NCI-H1417 (cell line): ENCODE measurements at regions not wholly inside any gene's neighbourhood (a gene's known extent, or its start where the extent isn't known, plus 50 kb on each side); places are given as distances from the start of the nearest gene placed in this dataset.

Experiments used
- DNase-seq, 3 experiments: peaks; one replicate each; lab custom pipeline; 2025; lab: John Stamatoyannopoulos, UW

DNA sequence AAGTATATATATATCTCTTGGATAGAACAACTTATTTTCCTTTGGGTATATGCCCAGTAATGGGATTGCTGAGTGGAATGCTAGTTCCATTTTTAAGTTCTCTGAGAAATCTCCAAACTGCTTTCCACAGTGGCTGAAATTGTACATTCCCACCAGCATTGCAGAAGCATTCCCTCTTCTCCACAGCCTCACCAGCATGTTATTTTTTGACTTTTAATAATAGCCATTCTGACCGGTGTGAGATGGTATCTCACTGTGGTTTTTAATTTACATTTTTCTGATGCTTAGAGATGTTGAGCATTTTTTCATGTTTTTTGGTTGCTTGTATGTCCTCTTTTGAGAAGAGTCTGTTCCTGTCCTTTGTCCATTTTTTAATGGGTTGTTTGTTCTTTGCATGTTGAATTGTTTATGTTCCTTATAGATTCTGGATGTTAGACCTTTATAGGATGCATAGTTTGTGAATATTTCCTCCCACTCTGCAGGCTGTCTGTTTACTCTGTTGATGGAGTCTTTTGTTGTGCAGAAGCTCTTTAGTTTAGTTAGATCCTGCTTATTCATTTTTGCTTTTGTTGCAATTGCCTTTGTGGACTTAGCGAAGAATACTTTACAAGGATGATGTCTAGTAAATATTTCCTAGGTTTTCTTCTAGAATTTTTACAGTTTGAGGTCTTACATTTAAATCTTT lies 82.7 kb upstream of the NR2F2 start:
- no peak for DNase-seq

DNA sequence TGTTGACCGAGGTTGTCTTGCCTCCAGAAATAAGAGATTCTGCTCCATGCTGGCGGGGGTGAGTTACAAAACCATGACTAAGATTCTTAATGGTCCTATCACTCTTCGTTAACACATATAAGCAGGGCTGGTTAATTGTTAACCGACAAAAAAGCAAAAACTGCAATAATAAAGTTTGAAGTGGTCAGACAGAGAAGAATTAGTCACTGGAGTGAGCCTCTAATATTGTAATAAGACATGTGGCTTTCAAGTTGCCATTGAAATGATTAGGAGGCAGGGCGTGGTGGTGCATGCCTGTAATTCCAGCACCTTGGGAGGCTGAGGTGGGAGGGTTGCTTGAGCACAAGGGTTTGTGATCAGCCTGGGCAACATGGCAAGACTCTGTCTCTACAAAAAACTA lies 78.4 kb upstream of the NR2F2 start:
- no peak for DNase-seq

DNA sequence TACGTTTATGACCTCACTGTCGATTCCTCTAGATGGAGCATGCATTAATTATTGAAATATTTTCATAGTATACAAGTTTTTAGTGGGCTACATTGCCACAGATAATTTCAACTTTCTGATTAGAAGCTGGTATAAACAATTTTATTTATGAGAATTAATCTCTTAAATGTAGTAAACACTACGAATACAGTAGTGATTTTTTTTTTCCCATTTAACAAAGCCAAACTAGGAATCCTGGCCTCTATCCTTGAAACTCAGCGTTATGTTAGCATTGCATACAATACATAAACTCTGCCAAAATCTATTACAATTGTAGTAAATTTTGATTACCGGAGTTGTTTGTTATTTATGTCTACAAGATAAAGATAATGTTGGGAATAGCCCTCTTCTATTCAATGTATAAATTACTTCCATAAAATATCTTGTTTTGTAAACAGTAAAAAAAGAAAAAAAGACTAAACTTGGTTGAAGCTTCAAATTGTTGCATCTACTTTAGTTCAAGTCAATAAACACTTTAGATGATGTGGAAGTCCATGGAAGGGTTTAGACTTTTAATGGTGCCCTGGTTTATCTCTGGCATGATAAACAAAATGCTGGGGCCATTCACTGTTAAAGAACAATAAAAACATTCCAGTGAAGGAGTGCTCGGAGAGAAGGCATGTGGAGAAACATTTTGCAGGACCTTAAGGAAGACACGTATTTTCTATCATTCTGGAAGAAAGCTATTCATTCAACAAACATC lies 77.3 kb upstream of the NR2F2 start:
- no peak for DNase-seq

DNA sequence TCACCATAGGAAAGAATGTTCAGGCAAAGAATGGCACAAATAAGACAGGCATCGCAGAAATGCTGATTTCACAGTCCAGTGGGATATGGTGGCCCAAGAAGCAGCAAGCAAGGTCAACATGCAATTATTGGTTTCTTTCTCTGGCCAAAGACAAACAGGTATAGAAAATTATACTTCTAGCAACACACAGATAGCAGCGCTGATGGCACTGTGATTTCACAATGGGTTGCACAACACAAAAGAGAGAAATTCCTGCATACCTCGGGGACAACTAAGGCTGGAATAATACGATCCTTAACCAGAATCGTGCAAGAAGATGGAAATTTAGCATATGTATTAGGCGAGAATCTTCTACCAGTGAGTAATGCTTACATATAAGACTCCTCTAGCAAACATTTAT lies 76.3 kb upstream of the NR2F2 start:
- DNase-seq, result no peak

DNA sequence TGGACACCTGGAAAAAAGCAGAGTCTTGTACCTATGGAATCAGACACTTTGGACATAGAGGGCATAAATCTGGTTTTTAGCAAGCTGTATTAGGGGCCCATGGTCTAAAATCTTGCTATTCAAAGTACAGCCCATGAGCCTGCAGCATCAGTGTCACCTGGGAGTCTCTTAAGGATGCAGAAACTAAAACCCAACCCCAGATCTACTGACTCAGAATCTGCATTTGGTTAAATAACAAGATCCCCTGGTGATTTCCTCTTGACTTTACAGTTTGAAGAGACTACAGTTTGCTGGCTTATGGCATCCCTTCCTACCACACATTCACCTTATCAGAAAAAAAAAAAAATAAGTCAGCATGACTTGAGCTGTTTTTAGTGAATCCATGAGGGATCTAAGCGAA lies 74.9 kb upstream of the NR2F2 start:
- no peak for DNase-seq

DNA sequence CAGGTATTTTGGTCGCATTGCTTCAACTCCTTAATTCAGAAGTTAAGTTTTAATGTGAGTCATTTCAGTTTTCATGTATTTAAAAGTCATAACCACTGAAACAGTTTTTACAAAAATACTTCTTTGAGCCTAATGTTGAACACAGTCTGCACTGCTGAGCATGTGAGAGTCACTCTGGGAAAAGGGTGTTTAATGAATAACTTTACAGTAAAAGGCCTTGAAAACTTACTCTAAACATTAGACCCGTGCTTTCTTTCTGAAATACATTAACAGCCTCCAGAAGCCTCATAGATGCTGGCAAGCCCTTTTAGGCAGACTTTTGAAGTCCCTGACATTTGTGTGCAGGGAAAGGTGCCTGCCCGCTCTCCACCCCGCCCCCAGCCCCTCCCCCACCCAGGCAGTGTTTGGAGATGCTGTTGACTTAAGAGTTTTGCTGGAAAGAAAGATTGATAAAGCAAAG lies 68.9 kb upstream of the NR2F2 start:
- DNase-seq, result no peak

DNA sequence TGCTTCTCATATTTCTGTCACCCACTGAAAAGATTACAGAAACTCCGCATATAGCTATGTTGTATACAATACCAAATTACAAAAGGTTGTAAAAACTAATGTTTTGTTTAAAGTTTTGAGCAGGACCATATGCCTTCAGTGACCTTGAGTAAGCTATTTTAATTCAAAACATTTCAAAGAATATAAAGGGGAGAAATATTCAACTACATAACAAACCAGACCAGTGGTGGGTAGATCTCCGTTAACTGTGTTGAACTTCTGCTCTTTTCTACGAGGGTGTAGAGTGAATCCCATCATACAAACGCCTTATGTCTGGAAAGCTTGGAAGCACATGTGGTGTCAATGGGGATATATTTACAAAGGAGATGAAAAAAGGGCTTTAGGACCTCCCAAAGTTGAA lies 68.4 kb upstream of the NR2F2 start:
- DNase-seq, result no peak

DNA sequence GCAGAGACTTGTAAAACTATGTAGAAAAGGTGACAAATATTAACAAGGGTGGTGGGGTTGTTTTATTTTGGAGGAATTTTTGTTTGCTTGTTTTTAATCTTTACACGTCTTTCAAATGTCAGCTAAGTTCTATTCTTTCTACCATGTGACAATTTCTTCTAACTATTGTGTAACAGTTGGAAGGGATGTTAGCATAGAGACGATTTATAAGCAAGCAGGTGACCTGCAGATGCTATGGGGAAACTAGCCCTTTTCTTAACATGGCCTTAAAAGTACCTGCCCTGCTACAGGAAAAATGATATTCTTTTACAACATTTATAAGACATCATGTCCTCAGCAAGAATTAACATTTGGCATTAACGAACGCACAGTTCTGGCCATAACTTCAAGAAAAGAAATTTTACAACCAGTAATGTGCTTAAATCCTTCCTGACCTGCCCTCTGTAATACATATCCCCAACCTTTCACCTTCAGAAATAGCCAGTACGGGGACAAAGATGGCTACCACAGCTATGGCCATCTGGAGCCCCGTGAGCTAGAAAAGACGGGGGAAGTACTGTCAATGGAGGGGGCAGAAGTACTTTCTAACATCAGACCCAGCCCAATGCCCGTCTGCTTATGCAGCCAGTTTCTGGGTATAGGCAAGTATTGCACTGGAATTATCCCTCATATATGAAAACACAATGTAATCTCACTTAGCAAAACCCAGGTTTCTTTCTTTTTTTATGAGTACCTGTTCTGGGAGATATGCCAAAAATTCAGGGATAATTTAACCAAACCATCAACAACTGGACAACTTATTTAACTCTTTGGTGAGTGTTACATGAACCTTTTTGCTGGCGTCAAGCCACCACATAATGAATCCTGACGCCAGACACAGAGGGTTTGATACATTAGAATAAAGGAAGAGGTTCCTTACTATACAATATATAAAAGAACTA lies 67.7 kb upstream of the NR2F2 start:
- no peak for DNase-seq

DNA sequence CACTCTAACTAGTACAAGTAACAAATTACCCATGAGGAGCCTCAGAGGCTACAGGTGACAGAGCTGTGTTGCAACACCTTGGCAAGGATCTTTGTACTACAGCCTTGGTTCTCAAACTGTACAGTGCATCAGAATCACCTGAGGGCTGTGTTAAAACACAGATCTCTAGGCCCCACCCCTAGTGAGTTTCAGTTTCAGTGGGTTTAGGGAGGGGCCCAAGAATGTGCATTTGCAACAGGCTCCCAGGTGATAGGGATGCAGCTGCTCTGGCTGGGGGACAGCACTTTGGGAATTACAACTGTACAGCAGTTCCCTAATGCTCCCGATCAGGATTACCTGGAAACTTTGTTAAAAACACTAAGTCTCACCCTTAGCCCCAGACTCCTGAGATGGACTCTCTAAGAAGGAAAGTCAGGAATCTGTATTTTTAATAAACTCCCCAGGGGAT lies 66.1 kb upstream of the NR2F2 start:
- no peak for DNase-seq

DNA sequence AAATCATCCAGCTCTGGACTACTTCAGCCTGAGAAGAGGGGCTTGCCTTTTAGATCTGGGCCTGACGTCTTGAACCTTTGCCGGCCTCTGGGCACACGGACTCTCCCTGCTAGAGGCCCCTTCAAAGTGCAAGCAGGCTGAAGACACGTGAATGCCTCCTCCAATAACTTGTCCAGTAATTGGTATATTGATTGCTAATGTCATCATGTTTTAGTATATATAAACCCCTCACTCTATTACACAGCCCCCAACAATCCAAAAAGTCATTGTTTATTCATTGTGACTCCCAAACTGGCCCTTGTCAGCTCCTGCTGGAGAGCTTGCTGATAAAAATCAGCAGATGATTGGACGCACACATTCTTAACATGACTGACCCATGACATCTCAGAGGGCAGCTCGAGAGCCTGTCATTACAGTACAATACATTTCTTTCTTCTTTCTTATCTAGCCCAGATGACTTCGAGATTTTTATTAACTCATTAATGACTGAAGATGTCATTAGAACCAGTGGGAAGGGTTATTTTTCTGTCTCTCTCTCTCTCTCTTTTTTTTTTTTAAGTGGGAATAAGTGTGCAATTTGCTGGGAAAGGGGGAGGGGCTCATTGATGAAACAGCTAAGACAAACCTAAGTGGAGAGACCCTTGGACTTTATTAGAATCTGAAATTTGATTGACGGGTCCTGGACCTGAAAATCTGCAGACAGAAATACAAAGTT lies 65.5 kb upstream of the NR2F2 start:
- no peak for DNase-seq

DNA sequence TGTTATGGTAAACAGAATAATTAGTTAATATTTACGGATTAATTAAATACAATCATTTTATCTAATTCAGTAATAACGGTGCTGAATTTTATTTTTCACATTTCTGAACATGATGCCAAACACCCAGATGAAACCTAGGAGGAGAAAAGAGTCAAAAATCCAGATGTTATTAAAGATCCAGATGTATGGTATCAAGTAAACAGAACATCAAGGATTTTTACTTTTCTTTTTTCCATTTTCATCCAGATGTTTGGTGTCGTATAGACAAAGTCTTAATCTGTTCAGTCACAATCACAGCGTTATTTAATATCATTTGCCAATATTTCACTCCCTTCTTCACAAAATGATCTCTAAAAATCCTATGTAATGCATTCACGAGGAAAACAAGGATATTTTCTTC lies 64.0 kb upstream of the NR2F2 start:
- DNase-seq, result no peak

DNA sequence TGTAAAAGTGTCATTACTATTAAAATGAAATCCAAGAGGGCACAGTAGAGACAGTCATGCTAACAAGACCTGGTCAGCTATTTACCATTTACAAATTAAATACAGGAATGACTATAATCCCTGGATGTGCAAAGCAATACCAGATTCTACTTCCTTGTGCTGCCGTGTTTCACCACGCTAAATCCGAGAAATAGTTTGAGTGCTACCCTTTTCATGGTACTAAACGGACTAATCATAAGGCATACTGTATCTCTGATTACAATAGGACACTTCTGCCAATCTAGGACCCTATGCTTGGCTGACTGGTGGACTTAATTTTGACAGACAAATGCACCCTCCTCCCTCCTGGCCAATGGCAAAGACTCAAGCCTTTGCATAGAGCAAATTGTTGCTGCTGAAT lies 63.0 kb upstream of the NR2F2 start:
- no peak for DNase-seq

DNA sequence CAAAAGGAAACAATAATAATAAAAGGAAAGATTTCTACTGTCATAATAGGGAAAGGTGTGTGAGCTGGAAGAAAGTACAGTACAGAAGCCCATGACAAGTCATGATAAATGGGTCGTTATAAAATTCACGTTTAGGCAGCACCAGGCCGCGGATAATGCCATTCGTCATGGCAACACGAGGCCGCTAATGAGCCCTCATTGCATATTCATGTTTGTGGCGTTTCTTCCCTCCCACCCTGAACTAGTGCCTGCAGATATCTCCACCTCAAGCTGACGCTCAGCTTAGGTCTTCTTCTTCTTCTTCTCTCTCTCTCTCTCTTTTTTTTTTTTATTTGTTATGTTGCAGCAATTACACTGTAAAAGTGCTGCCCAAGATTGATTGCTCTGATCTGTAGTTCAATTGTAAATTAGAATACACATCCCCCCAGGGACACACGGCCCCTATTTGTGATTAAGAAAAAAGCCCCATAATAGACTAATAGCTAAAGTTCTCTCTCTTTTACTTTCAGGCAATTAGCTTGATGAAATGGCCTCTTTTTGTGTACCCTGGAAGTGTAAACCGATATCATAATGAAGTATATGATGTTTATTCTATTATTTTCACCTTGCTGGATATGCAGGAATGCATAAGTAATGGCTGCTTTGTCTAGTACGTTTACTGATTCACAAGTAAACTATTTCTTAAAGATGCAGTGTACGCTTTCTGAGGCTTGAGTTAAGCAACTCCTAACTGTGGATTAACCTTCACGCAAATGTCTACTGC lies 61.9 kb upstream of the NR2F2 start:
- DNase-seq, result peak in 1 of 3 experiments; percentile 38

DNA sequence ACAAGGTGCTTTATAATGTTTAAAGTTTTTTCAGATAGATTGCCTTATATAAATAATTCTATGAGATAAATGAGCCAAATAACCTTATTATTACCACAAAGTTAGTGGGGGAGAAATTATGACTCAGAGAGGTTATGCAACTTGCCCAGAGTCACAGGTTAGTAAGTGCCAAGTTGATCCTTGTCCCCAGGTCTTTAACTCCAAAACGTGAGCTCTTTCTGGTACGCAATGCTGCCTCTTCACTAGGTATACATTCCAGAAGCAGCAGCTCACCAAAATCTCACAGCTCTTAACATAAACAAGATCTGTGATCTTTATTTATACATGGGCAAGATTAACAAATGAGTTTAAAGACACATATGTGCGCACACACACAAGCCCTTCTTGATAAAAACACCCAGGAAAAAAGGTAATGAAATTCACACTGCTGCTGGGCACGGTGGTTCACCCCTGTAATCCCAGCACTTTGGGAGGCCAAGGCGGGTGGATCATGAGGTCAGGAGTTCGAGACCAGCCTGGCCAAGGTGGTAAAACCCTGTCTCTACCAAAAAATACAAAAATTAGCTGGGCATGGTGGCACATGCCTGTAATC lies 59.8 kb upstream of the NR2F2 start:
- no peak for DNase-seq

DNA sequence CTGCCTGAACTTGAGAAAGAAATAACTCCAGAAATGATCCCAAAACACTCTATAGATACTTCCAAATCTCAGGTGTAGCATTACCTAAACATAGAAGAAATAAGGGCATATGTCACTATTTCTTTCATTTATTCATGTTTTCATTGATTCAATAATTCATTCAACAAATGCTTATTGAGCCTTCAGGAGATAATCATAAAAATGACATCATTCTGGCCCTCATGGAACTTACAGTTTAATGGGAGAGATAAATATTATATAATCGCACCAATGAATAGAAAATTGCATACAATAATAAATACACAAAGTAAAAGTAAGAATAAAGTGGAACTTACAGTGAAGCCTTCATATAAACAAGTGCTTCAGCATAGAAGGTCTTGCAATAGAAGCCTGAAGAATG lies 58.1 kb upstream of the NR2F2 start:
- no peak for DNase-seq

DNA sequence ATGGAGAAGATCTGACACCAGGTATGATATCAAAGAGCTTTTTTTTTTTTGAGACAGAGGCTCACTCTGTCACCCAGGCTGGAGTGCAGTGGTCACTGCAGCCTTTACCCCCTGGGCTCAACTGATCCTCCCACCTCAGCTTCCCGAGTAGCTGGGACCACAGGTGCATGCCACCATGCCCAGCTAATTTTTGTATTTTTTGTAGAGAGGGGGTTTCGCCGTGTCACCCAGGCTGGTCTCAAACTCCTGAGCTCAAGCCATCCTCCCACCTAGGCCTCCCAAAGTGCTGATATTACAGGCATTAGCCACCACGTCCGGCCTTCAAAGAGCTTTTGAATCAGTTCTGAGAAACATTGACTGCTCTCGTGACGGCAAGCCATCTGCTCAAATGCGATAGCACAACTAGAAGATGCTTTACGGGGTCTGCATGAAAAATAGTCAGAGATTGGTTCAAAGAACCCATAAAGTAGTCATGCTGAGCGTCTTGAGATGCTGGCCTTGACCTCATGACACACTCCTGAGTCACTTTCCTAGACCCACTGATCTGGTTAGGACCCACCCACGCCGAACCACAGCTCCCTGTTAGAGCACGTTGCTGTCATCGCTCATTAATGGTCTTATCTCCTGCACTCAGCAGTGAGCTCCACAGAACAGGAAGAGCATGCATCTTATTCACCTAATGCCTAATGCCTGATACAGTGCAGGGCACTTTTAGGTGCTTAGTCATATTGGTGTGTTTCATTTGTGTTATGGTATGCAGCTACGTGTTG lies 57.0 kb upstream of the NR2F2 start:
- DNase-seq, result no peak

DNA sequence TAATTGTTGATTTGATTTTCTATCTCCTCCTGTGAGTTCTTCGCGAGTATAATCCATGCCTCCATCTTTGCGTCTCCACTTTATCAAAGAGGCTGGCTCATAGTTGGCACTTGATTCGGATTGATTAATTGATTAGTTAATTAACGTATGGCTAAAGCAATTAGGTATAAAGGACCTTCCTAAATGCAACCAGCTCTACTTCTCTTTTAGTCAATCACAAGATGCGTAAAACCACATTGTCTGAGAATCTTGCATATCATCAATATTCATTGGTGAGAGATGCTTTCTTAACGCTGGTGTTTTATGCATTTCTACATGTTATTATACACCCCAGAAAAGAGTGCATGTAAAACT lies 56.4 kb upstream of the NR2F2 start:
- no peak for DNase-seq

DNA sequence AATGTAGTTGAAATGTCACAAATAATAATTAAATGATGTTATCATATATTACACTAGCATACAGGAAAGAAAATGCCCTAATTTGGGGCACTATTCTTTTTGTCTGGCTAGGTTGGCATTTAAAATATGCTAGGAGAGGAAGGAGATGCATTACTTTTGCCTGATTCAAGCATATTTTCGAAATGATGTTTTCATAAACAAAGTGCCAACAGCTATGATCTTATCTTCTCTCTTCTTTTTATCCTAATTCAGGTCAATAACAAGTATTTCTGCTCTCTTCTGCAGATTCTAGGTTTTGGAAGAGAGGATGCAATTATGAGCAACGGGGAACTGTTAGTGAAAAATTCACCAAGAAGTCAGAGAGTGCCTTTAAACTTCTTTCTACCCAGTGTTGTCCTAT lies 55.8 kb upstream of the NR2F2 start:
- DNase-seq, result no peak

DNA sequence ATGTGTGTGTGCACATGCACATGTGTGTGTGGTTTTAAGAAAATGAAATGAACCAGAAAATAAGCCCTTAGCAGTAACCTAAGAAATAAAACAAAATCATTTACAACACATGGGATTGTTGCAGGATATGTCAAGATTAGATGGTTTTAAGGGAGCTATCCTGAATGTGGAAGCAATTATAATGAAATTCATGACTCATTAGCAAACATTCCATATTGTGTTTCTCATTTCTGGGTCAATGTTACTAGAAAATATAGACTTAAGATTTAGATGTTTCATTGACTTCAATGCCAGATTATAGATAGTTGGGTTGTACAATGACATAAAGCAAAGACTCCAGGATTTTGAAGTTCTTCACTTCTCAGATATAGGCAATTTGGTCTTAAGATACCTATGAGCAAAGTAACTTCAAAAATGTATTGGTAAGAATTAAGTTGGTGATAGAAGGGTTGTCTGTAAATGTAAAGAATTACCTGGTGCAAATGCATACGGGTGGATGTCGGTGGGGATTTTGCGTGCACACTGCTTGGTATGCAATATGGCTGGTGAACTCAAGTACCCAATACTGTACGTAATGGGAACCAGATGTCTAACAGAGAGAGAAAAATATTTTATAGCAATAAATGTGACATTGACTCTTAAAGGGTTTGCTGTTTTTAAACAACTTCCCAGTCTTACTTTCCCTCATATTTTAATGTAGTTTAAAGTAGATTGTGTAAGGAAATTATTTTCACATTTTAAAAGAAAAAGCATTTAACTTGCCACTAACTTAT lies 53.9 kb upstream of the NR2F2 start:
- no peak for DNase-seq
